ENCODE measurements at regions not wholly inside any gene's neighbourhood (a gene's known extent, or its start where the extent isn't known, plus 50 kb on each side); places are given as distances from the start of the nearest gene placed in this dataset.

GRCh38 chr4:127509155-127509554, 123.6 kb upstream of the INTU start:
- TF ChIP-seq PAX5 (IDR thresholded peaks at IDR 0.05; ENCODE audit: insufficient read depth, low read length, severe bottlenecking) (no peak), POLR2A (IDR thresholded peaks at IDR 0.05; ENCODE audit: low read depth, low read length) (no peak), POLR2AphosphoS5 (IDR thresholded peaks at IDR 0.05; ENCODE audit: low read depth, low read length) (no peak)
